ENCODE measurements at regions not wholly inside any gene's neighbourhood (a gene's known extent, or its start where the extent isn't known, plus 50 kb on each side); places are given as distances from the start of the nearest gene placed in this dataset.
A peak's percentile ranks its signal among the peaks of the same experiment; 100 is the strongest.

DNA sequence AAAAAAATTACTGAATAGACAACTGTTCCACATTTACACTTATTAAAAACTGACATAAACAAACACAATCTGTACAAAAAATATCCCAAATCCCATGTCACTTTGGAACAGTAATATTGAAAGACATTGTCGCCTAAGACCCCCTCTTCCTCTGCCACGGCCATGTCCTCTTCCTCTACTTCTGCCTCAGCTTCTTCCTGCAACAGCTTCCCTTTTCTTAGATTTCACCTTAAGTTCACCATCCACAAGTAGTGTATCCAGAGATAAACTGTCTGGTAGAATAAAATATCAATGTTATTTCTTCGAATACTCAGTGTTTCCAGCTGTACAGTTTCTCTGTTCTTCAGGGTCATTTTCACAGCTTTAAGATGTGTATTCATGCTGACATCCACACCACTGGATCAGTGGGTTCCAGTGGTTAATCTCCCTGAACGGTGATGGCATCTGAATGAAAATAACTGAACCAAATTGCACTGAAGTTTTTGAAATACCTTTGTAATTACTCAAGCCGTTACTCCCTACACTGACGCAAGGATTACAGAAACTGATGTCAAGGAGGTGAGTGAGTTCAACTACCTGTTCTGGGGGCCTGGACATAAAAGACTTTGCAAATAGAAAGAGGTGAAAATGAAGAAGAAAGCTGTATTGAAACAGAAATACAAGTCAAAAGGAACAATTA lies 208.5 kb downstream of the C12orf50 start:
- DNase-seq (ENCODE audit: low read depth), result peak; percentile 93
- no peak overlapping the region for H3K4me3 ChIP-seq (ENCODE audit: low read depth, low read length)
- TF ChIP-seq, protein P1, sequence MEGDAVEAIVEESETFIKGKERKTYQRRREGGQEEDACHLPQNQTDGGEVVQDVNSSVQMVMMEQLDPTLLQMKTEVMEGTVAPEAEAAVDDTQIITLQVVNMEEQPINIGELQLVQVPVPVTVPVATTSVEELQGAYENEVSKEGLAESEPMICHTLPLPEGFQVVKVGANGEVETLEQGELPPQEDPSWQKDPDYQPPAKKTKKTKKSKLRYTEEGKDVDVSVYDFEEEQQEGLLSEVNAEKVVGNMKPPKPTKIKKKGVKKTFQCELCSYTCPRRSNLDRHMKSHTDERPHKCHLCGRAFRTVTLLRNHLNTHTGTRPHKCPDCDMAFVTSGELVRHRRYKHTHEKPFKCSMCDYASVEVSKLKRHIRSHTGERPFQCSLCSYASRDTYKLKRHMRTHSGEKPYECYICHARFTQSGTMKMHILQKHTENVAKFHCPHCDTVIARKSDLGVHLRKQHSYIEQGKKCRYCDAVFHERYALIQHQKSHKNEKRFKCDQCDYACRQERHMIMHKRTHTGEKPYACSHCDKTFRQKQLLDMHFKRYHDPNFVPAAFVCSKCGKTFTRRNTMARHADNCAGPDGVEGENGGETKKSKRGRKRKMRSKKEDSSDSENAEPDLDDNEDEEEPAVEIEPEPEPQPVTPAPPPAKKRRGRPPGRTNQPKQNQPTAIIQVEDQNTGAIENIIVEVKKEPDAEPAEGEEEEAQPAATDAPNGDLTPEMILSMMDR (conservative IDR thresholded peaks at IDR 0.05; ENCODE audit: low read depth, low read length), result no peak

DNA sequence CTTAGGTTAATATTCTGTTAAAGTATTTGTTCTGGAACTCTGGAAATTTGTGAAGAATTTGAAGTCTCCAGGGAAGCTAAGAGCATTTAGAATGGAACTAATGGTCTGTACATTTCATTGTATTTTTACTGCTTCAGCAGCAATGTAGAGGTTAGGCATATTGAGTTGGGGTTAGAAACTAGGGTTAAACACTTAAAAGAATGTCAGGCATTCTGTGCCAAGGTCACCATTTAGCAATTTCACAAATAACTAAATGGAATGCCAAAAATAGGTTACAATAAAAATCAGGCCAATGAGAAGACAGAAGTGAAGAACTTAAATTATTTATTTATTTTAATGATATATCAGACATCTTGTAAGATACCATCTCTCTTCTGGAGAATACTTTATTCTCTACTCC lies 210.8 kb downstream of the C12orf50 start:
- TF ChIP-seq, protein P1 (conservative IDR thresholded peaks at IDR 0.05; ENCODE audit: low read depth, low read length), result no peak
- no peak overlapping the region for H3K4me3 ChIP-seq (ENCODE audit: low read depth, low read length)
- no peak for DNase-seq (ENCODE audit: low read depth)

DNA sequence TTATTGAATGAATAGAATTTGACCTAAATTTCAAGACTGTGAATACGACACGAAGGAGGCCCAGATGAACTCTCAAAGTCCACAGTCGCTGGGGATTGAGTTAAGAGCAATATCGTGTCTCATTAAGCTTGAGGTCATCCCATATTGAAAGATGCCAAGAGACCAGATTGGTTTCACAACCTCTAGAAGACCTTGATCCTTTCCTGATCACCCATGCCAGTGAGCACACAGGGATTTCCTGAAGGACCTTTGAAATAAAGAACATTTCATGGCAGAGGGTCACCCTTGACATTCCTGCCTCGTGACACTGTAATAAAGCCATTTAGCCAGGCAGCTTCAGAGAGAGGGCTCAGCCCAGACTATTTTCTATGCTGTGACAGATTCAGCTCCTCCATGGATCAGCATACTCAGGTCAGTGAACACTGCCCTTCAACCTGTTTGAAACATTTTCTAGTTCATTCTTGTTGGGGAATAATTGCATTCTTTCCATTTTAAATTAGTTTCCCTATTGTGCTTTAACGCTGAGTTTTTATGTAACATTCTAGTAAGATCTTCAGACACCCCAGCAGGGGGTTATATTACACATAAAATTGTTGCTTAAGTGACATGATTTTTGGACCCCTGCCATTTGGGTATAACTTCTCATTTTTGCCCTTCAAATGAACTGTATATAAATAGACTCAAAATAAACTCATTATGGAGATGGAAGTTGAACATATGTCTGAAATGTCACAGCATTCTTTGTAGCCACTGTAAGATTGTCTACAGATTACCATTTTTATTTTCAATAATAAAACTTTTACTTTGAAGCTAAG lies 213.2 kb downstream of the C12orf50 start:
- TF ChIP-seq, protein P1 (conservative IDR thresholded peaks at IDR 0.05; ENCODE audit: low read depth, low read length), result no peak
- DNase-seq (ENCODE audit: low read depth), result peak; percentile 38
- no peak overlapping the region for H3K4me3 ChIP-seq (ENCODE audit: low read depth, low read length)

DNA sequence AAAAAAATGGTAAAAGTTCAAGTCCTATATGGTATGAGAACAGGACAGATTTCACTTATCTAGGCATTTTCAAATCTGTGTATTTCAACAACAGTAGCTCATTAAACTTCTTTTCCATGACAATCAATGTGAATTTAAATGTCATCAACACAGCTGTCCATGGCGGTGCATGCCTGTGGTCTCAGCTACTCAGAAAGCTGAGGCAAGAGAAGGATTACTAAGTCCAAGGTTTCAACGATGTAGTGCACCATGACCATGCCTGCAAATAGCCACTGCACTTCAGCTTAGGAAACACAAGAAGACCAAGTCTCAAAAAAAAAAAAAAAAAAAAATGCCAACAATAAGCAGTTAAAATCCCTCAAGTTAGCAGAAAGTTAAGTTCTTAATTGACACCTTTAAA lies 214.6 kb downstream of the C12orf50 start:
- no peak for DNase-seq (ENCODE audit: low read depth)
- TF ChIP-seq, protein P1 (conservative IDR thresholded peaks at IDR 0.05; ENCODE audit: low read depth, low read length), result no peak
- H3K4me3 ChIP-seq (ENCODE audit: low read depth, low read length), result no peak overlapping the region

DNA sequence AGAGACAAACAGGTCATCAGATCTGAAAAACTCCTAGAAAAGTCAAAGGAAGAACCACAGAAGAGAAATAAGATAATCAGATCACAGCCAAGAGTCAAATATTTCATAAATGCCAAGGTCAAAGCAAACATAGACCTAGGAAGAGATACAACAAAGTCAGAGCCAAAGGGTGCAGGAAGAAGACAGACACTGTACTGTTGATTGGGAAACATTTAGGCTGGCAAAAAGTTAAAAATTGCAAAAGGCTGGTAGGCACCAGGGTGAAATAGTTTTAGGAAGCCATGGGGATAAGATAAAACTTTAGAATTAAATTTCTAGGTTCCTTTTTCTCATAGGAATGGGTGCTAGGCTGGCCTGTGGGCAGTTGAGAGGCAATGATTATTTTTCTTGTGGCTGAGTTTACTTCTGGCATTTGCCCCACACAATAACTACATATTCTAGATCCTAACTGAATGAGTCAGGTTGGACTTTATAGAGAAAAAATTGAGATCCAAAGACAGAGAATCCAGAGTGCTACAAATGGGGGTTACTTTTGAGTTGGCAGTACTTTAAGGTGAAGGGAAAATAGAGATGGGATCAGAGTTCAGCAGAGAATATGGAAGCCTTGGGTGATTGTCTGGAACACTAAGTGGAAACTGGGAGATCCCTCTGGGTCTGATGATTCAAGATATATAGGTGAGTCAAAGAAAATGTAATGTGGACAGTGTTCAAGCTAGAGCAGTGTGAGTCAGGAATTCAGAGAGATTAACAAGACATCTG lies 215.5 kb downstream of the C12orf50 start:
- H3K4me3 ChIP-seq (ENCODE audit: low read depth, low read length), result no peak overlapping the region
- peak; percentile 69 for DNase-seq (ENCODE audit: low read depth)
- TF ChIP-seq, protein P1 (conservative IDR thresholded peaks at IDR 0.05; ENCODE audit: low read depth, low read length), result no peak

DNA sequence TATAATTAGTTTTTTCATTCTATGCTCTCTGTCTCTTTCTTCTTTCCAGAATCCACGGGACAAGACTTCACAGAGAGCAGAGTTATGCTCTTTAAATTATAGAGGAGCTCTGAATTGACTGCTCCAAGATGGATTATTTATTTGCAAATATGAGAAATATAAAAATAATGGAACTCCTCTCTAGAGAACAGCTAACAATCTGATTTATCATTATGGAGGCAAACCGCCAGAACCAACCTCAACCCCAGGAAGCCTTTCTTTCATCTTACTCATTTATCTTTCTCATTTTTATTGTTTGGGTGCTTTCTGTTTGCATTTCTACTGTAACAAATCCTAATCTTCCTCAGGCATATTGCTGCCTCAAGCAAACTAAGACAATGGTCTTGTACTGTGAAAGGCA lies 216.5 kb downstream of the C12orf50 start:
- H3K4me3 ChIP-seq (ENCODE audit: low read depth, low read length), result no peak overlapping the region
- no peak for DNase-seq (ENCODE audit: low read depth)
- TF ChIP-seq, protein P1 (conservative IDR thresholded peaks at IDR 0.05; ENCODE audit: low read depth, low read length), result no peak
